Left lung (tissue), 4 donors: ENCODE measurements at regions not wholly inside any gene's neighbourhood (a gene's known extent, or its start where the extent isn't known, plus 50 kb on each side); places are given as distances from the start of the nearest gene placed in this dataset.
A peak's percentile ranks its signal among the peaks of the same experiment; 100 is the strongest.

Source experiments
- ATAC-seq: fragments of 200-7000 bp; cut with Tn5 transposase; one replicate; pipeline ENCODE4 v1.9.1; 2020; ENCODE audit warnings: moderate library complexity
- DNase-seq, 4 donors: peaks; one replicate each; pipeline ENCODE4 v3.0.0-alpha.2; 2013 to 2020
- H3K27ac ChIP-seq, 2 donors: fragments of 200-600 bp; sonication (generic) in 1 of 2; one replicate each; pipeline versions ENCODE4 v1.5.0 to v1.8.0; 2020 to 2021
- H3K27me3 ChIP-seq, 2 donors: fragments of 200-600 bp; sonication (generic) in 1 of 2; one replicate each; pipeline versions ENCODE4 v1.5.0 to v1.8.0; 2020 to 2021
- H3K36me3 ChIP-seq, 2 donors: fragments of 200-600 bp; sonication (generic) in 1 of 2; one replicate each; pipeline versions ENCODE4 v1.5.0 to v1.8.0; 2020 to 2021
- H3K4me1 ChIP-seq, 2 donors: fragments of 200-600 bp; one replicate each; pipeline ENCODE4 v1.8.0; 2021
- H3K4me3 ChIP-seq, 2 donors: fragments of 200-600 bp; sonication (generic) in 1 of 2; one replicate each; pipeline versions ENCODE4 v1.5.0 to v1.8.0; 2020 to 2021; ENCODE audit warnings: mild to moderate bottlenecking in 1 of 2
- H3K9me3 ChIP-seq, 2 donors: fragments of 200-600 bp; sonication (generic) in 1 of 2; one replicate each; pipeline versions ENCODE4 v1.5.0 to v1.8.0; 2020 to 2021
- CTCF ChIP-seq, 2 donors: fragments of 200-600 bp; sonication (generic) in 1 of 2; IDR thresholded peaks; one replicate each; pipeline versions ENCODE4 v1.5.0 to v1.8.0; 2021; ENCODE audit warnings: antibody characterized with exemption in 2 of 2
- intact Hi-C, 2 donors: fragments of 100-400 bp; cut with DNase I; formaldehyde crosslinking; loops; one replicate each; pipeline versions ENCODE4 v1.11.2 to v1.14.2; 2022
- donor health status: DM: no; HTN: yes; CAD: no.
- donor health status: DM: no; HTN: no; CAD: no.

- Histone ChIP-seq H3K27ac (no peak overlapping the region), H3K4me3 (no peak overlapping the region), H3K27me3 (no peaks in the 10 kb centered on the region), H3K9me3 (no peaks in the 10 kb centered on the region), H3K36me3 (no peaks in the 10 kb centered on the region), H3K4me1 (no peaks in the 10 kb centered on the region)
- intact Hi-C loops: no loop called here
- ATAC-seq (no peak), DNase-seq (no peak)
- no peak for TF ChIP-seq CTCF (IDR thresholded peaks at IDR 0.05)
These were observed 95.8 kb upstream of the ABCA1 start for GRCh38 chr9:105023788-105024187.

GRCh38 chr9:105024529-105024928, 96.6 kb upstream of the ABCA1 start:
- no peak for DNase-seq
- Histone ChIP-seq H3K36me3 (no peaks in the 10 kb centered on the region), H3K9me3 (no peaks in the 10 kb centered on the region), H3K4me3 (no peak overlapping the region), H3K27me3 (no peaks in the 10 kb centered on the region), H3K4me1 (no peaks in the 10 kb centered on the region), H3K27ac (peak overlapping the region in 1 of 2 donors; percentile 15)
- no peak for TF ChIP-seq CTCF (IDR thresholded peaks at IDR 0.05)
- intact Hi-C loops: no loop called here
- no peak for ATAC-seq

GRCh38 chr9:105026451-105026850, 98.5 kb upstream of the ABCA1 start:
- H3K4me3 ChIP-seq: no peak overlapping the region
- no peaks in the 10 kb centered on the region for H3K27me3 ChIP-seq
- no peaks in the 10 kb centered on the region for H3K9me3 ChIP-seq
- intact Hi-C loops: no loop called here
- H3K27ac ChIP-seq: no peak overlapping the region
- TF ChIP-seq CTCF (IDR thresholded peaks at IDR 0.05): no peak
- ATAC-seq (no peak), DNase-seq (no peak)
- no peaks in the 10 kb centered on the region for H3K4me1 ChIP-seq
- H3K36me3 ChIP-seq: no peaks in the 10 kb centered on the region

- Histone ChIP-seq H3K36me3 (no peaks in the 10 kb centered on the region), H3K27ac (no peak overlapping the region), H3K27me3 (no peaks in the 10 kb centered on the region), H3K4me1 (no peaks in the 10 kb centered on the region), H3K9me3 (no peaks in the 10 kb centered on the region), H3K4me3 (no peak overlapping the region)
- intact Hi-C loops: no loop called here
- DNase-seq: no peak
- no peak for TF ChIP-seq CTCF (IDR thresholded peaks at IDR 0.05)
- no peak for ATAC-seq
These were observed 99.1 kb upstream of the ABCA1 start for GRCh38 chr9:105027084-105027483.

- no peaks in the 10 kb centered on the region for H3K4me1 ChIP-seq
- intact Hi-C loops: no loop called here
- no peaks in the 10 kb centered on the region for H3K36me3 ChIP-seq
- no peaks in the 10 kb centered on the region for H3K9me3 ChIP-seq
- no peaks in the 10 kb centered on the region for H3K27me3 ChIP-seq
- no peak overlapping the region for H3K27ac ChIP-seq
- DNase-seq: no peak
- ATAC-seq: no peak
- TF ChIP-seq CTCF (IDR thresholded peaks at IDR 0.05): no peak
- no peak overlapping the region for H3K4me3 ChIP-seq
These were observed 102.3 kb upstream of the ABCA1 start for GRCh38 chr9:105030285-105030684.
